ENCODE measurements at regions not wholly inside any gene's neighbourhood (a gene's known extent, or its start where the extent isn't known, plus 50 kb on each side); places are given as distances from the start of the nearest gene placed in this dataset.

DNA sequence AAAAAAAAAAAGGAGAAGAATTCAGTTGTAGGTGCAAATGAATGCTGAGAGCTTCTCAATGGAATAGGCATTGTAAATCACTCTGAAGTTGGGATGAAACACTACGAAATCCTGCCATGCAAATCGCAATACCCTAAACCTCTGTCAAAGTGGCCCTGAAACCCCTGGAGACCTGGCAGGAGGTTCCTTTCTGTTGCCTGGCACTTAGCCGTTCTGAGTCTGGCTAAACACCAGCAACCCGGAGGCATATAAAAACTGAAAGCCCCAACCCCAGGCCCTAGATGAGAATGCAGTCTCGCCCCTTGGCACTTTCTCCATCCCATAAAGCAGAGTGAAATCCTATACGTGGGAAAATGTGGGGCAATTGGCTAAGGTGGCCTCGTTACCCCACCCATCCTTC is 151.5 kb upstream of the PARP11 start:
- DNase-seq (ENCODE audit: low spot score), result no peak

DNA sequence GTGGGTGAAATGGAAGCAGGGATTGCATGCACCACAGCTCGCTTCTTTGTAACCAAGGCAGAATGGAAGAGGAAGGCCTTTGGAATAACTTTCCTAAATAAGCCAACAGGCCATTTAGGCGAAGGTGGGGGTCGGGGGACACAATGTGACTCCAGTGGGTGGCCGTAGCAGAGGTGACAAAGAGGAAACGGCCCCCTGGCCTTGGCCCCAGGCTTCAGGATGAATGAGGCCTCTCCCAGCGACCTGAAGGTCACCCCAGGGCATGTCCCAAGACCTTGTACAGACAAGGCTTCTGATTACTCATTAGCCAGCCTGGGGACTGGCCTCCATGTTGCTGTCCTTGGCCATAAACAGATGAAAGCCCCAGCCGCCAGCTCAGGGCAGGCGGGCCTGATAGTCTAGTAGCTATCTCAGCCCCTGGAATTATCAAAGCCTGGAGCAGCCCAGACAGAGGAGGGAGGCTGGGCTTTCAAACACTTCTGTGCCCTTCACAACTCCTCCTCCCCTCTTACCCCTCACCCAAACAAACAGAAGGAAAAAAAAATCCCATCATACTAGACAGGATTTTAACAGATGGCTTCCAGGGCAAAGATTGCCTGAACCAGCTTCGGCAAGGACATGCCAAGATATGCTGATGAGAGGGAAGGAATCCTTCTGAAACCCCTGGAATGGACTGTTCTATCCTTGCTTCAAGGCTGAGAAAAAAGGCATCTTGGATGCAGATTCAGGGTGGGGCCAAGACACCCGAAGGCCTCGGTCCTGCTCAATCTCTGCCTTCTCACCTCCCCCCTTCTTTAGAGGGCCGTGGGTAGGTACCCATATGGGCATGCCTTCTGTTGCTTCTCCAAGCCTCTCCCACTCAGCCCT is 142.3 kb upstream of the PARP11 start:
- DNase-seq (ENCODE audit: low spot score), result no peak

DNA sequence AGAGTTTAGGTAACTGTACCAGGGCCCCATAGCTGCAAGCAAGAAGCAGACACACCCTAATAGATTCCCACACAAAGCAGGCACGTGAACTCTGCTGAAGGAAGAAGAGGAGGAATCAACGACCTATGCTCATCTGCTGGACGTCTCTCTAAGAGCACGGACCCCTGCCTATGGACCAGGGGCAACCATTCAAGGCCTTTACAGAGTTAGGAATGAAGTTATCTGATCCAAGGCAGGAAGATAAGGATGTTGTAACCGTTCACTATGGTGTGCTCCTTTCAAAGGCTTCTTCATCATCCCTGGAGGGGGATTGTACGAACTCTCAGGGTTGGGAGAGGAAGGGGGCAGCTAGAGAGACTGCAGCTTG is 141.6 kb upstream of the PARP11 start:
- DNase-seq (ENCODE audit: low spot score), result no peak

DNA sequence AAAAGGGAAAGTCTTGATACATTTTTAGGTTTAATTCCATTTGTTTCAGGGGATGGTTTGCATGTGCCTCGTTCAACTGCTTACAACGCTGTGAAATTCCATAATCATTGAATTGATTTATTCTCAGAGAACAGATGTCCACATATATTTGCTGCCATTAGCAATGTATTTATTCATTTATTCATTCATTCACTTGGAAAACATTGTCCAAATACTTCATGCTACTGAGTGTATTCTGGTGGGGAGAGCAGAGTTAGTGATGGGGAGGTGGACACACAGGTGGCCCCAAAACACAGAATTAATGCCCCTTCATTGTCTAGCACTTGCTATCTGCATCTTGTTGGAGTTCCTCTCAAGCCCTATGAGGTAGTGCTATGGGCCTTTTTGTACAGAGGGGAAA is 141.2 kb upstream of the PARP11 start:
- no peak for DNase-seq (ENCODE audit: low spot score)

DNA sequence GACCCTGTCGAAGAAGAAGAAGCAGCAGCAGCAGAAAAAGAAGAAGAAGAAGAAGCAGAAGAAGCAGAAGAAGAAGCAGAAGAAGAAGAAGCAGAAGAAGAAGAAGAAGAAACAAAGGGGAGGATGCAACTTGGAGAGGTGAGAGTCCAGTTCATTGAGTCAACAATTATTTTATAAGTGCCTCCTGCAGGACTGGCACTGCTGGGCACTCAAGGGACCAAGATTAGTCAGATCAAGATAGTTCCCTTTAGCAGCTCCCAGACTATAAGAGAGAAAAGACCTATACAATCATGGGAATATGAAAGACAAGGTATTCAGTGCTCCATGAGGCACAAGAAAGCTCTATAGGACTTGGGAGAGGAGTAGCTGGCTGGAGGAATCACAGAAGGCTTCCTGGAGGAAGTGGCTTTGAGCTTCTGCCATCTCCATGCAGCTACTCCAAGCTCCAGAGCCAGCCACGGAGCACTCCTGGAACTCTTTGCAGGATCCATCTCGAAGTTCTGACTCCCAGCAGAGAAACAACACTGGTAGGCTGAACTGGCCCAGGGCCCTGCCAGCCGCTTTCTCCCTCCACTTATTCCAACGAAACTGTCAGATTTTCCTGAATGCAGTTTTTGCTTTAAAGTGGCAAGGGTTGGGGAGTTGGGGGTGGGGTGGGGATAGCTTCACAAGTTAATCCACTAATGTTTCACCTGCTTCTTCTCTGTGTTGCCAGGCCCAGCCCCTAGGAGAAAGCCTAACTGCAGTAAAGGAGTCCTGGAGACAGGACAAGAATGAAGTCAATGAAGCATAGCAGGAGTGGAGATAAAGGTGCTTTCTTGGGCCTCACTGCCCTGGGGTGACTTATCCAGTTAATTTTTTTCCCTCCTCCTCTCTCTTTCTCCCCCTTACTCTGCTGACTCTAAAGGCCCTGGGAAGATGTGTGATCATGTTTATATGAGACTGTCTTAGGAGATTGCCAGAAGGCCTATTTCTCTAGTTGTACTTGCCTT is 140.1 kb upstream of the PARP11 start:
- DNase-seq (ENCODE audit: low spot score), result no peak

DNA sequence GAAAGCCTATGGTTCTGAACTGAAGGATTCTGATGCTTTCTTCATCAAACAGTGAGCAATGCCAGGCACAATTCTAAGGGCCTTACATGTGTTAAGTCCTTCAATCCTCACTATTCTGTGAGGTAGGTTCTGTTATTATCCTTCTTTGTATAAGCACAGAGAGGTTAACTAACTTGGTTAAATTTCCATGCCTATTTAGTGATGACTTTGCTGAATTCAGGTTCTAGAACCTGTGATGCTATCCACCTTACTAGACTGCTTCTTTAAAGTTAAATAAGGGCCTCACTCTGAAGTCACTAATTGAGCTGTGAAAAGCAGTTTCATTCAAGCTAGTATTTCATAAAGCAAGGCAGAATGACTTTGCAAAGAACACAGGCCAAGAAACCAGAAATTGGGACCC is 138.9 kb upstream of the PARP11 start:
- no peak for DNase-seq (ENCODE audit: low spot score)

DNA sequence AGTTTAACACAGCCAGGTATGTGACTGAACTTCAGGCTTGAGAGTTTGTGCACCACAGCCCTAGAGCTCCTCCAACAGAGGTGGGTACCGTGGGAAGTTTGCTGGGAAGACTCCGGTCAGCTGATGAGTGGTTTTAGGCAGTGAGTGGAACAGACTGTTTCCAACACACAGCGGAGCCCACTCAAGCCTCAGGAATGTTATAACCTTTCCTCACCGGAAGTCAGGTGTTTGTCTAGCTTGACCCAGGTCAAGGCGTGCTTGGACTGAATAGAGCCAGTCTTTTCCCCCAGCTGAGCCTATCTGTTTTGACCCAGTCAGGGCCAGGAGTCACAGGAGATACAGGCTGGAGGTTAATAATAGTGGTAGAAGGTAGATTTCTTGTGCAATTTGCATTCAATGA is 138.4 kb upstream of the PARP11 start:
- DNase-seq (ENCODE audit: low spot score), result no peak

DNA sequence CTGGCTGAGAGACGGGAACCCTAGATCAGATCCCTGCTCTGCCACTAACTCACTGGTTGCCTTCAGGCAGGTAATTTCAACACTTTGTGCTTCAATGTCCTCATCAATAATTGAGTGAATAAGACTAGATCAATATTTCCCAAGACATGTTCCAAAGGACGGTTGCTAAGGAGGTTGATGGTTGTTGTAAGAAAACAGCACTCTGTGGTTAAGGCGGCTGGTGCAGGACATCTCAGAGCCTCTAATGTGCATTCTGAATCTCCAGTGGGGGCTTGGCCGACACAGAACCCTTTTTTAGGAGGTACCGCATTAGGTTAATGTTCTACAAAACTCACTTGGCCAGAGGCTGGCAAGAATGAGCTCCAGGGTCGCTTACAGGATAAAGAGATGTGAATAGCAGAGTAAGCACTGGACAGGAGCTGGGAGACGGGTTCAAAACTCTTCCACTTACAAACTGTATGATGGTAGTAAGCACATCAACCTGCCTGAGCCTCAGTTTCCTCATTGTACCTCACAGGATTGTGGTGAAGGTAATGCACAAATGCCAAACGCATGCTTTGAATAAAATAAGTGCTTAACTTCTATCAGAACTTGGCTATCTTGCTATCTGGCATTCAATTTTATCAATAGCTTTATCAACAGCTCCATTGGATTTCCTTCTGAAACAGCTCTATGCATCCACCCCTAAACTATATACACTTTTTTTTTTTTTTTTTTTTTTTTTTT is 136.9 kb upstream of the PARP11 start:
- no peak for DNase-seq (ENCODE audit: low spot score)

DNA sequence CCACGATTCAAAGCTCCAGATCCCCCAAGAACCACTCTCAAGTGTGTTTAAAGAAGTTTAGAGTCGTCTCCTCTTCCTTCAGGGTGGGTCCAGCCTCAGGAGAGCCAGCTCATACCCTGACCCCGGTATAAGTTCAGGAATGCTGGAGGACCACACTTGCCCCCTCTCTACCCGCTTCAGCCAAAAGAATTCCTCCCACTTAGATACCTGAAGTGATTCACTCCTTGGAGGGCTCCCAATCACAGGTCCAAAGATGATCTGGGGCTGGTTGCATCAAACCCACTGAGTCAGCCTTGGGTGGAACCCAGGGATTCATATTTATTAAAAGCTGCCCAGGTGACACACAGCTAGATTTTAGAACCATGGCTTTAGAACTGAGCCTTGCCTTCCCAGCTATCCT is 133.5 kb upstream of the PARP11 start:
- DNase-seq (ENCODE audit: low spot score), result no peak

DNA sequence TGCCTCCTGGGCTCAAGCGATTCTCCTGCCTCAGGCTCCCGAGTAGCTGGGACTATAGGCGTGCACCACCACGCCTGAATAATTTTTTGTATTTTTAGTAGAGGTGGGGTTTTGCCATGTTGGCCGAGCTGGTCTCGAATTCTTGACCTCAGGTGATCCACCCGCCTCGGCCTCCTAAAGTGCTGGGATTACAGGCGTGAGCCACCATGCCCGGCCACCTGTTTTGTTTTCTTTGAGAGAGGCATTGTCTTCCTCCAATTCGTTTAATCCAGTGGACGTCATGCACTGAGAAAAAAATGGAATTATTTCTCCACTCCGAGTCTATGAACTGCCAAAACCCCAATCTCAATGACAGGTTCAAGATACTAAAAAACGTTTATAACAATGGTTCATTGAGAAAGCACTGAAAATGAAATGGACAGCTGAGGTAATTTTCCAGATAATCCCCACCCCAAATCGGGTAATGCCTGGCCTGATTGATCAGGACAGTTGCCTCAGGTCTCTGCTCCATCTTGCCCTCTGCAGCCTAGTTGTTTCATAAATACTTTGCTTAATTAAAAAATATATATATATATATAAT is 132.7 kb upstream of the PARP11 start:
- no peak for DNase-seq (ENCODE audit: low spot score)

DNA sequence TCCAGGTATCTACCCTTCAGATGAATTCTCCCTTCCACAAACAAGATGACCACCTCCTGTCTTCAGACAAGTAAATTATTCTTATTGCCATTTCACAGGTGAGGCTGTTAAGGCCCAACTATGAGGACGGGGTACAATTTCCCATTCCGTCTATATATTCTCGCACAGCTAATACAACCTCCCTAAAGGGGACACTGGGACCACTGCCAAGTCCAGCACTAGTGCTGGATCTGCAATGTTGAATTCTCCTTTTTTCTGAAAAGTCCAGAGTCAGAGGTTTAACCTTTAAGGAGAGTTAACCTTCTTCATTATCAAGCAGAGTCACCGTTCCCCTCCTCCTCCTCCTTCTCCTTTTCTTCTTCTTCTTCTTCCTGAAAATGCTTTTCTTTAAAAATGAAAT is 130.4 kb upstream of the PARP11 start:
- DNase-seq (ENCODE audit: low spot score), result no peak

DNA sequence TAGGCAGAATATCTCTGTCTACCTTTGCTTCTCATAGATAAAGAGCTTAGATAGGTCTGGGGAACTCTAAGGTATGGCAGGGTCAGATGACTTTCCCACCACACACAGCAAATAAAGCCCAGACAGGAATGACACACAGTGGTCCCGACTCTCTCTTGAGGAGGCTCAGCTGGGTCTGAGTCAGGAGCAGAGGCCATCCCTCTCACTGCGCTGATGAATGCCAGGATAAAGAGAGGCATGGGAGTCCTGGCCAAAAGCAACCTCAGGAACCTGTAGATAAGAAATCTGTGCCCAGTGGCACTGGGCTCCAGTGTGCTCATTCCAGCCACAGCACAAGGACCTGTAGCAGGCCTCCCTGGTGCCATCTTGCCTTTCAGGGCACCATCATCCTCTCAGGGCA is 129.4 kb upstream of the PARP11 start:
- no peak for DNase-seq (ENCODE audit: low spot score)

DNA sequence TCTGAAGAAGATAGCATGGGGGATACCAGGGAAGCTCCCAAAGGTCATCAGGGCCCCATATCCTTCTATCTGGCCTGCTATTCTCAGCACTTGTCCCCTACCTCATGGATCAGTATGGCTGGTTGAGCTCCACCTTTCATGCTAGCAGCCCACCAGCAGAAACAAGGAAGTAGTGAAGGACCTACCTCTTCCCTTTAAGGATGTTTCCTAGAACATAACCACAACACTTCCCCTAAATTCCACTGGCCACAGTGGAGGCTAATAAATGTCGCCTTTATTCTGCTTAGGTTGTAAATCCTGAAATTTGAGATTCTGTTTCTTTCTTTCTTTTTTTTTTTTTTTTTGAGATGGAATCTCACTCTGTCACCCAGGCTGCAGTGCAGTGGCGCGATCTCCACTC is 128.6 kb upstream of the PARP11 start:
- no peak for DNase-seq (ENCODE audit: low spot score)

DNA sequence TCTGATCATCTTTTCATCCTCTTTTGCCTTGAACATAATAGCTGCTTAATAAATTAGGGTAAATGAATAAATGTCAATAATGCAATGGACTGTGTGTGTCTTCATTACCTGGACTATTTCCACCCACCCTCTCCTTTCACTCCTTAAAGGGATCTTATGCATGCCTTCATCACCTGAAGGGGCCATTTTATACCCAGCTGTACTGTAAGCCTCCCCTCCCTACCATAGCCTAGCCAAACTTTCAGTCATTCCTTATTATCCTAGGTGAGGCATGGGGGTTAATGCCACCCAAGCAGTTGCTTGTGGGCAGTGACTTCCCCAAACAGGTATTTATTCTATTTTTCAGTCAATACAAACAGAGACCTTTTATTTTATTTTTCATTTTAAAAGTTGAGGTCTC is 127.8 kb upstream of the PARP11 start:
- DNase-seq (ENCODE audit: low spot score), result no peak

DNA sequence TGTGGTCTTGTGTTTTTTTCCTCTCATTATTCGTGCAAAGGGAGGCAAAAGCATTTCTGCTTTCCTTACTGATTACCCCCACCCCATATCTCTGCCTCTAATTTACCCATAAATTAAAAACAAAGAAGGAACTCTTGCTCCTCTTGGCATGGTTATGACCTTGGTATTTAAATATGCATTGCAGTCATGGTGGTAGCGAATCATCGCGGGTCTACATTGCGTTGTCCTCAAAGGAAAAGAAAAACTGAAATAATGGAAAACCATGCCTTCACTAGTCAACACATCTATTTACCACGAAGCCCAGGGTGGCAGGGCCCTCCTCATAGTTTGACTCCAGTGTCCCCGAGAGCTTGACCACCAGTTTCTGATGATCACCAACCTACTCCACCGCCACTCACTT is 126.7 kb upstream of the PARP11 start:
- DNase-seq (ENCODE audit: low spot score), result no peak

DNA sequence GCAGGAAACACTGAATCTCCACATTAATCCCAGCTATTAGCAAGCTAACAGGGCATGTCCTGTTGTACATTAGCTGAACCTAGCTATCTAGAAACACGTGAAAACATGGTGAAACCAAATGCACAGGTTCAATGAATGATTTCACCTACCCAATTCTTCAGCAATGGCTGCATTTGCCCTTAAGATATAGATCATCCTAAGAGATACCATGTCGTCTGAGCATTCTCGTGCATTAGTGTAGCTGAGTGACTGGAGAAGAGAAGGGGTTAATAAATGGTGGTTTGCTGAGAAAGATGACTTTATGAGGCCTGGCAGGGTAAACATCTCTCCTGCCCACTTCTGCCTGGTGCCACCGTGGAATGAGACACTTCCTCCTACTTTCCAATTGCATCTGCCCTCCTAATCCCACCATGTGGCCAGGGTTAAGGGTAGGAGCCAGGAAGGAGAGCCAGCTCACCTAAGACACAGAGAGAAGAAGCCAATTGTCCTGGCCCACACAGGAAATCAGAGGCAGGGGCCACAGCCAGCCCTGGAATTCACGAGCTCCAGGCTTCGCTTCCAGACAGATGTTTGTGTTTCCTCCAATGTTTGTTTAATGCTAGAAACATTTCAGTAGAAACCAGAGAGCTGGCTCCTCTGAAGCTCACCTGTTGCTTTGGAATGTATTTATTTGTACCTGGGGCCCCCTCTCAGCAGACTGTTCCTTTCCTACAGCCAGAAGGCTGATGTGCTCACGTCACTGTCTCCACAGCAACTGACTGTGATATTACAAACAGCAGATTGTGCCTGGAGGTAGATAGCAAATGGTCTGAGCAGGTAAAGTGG is 126.0 kb upstream of the PARP11 start:
- no peak for DNase-seq (ENCODE audit: low spot score)

DNA sequence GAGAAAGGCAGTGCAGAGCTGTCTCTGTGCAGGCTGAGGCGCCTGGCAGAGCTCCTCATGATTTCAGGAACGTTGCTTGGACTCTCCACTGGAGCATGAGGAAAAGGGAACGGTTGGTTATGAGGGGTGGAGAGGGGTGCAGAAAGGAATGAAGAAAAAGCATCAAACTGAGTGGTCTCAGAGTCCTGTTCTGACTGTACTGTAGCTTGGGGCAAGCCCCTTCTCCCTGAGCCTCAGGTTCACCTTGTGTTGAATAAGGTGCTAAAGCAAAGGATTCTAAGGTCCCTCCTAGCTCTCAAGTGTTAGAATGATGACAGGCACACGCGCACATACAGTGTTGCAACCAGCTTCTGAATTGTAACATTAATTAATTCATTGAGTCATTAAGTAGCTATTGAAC is 125.2 kb upstream of the PARP11 start:
- no peak for DNase-seq (ENCODE audit: low spot score)

DNA sequence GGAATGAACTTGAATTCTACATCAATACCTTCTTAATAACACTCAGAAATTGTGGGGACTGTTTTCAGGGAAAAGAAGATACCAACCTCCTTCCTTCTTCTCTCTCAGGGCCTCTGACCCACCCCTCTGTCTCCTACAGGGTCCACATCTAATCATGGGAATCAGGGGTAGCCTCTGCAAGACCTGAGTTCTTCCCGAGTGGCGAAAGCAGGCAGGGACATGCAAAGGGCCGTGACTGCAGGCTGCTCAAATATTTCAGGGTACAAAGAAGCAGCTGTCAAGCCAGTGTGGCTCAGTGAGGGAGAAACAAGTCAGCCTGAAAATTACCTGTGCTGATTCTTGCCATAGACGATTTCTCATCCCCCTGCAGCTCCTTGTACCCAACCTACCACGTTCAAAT is 123.1 kb upstream of the PARP11 start:
- DNase-seq (ENCODE audit: low spot score), result no peak

DNA sequence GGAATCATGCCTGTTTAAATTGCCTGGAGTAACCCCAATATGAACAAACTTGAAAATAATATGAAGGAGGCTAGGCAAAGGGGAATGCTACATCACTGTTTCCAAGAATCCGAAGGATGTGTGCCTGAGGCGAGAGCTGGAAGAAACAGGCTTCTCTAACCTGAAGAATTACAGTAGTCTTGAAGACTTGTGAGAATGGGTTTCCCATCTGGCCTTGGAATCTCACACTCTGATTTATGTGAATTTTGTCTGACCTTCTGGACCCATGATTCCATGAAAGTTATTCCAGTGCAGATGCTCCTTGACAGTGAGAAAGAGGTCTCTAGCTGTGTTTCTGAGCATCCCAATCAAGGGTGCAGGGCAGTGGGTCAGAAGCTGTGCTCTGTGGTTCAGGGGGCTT is 122.1 kb upstream of the PARP11 start:
- DNase-seq (ENCODE audit: low spot score), result no peak

DNA sequence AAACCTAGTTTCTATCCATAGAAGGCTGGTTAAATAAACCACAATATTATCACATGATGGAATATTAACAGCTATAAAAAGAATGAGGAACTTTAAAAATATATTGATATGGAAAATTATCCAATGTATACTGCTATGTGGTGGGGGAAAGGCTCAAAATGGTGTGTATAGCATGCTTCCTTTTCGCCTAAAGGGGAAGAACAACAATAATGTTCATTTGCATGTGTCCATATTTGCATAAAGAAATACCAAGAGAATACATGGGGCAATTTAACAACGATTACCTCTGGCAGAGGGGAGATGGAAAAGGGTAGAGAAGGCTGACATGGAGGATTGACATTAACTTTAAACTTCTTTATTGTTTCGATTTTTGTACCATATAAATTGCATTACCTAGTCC is 121.3 kb upstream of the PARP11 start:
- DNase-seq (ENCODE audit: low spot score), result no peak

DNA sequence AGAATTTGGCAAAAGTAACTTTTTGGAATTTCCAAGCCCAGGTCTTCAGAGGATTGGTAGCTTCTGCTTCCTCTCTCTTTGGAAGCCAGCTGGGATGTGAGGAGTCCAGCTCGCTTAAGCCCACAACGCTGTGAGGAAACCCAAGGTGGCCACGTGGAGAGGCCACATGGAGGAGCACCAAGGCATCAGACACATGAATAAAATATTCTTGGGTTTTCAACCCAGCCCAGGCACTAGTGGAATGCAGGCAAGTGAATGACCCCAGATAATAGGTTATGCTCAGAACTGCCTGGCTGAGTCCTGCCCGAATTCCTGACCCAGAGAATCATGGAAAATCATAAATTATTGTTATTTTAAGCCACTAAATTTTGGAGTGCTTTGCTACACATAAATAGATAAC is 119.7 kb upstream of the PARP11 start:
- no peak for DNase-seq (ENCODE audit: low spot score)

All from pons (tissue), 1 donor.